ENCODE measurements at regions not wholly inside any gene's neighbourhood (a gene's known extent, or its start where the extent isn't known, plus 50 kb on each side); places are given as distances from the start of the nearest gene placed in this dataset.

- Histone ChIP-seq H3K4me1 (replicated peaks in 1 of 4; ENCODE audit: control insufficient read depth in 3 of 4, insufficient read depth in 4 of 4, low read length in 3 of 4) (no peaks in the 10 kb centered on the region), H3K23me2 (ENCODE audit: low read depth, low read length) (no peaks in the 10 kb centered on the region)
- CTCF ChIA-PET (ENCODE audit: partially characterized antibody) = no interaction called here
- no peak for TF ChIP-seq FOSL1 (IDR thresholded peaks at IDR 0.05; ENCODE audit: insufficient read depth, low read depth, low read length)
- TF ChIP-seq CREB1 (IDR thresholded peaks at IDR 0.05) = no peak
- TF ChIP-seq CEBPB (IDR thresholded peaks at IDR 0.05; ENCODE audit: low read depth, low read length) = no peak
- TF ChIP-seq SIRT6 (IDR thresholded peaks at IDR 0.05; ENCODE audit: low read length) = no peak
- TF ChIP-seq TCF12 (IDR thresholded peaks at IDR 0.05; ENCODE audit: low read depth, low read length) = no peak
- no peak for TF ChIP-seq TAF1 (IDR thresholded peaks at IDR 0.05; ENCODE audit: low read depth, low read length)
- TF ChIP-seq ZNF274 (IDR thresholded peaks at IDR 0.05; ENCODE audit: borderline replicate concordance, extremely low read depth, low read length) = no peak
- no peak for TF ChIP-seq MAX (IDR thresholded peaks at IDR 0.05)
- TF ChIP-seq CHD2 (IDR thresholded peaks at IDR 0.05; ENCODE audit: low read length) = no peak
- TF ChIP-seq RFX5 (IDR thresholded peaks at IDR 0.05; ENCODE audit: borderline replicate concordance, low read depth, low read length) = no peak
- no peak for TF ChIP-seq PHF8 (conservative IDR thresholded peaks at IDR 0.05; ENCODE audit: low read depth, low read length)
- TF ChIP-seq EP300 (IDR thresholded peaks at IDR 0.05; ENCODE audit: borderline replicate concordance in 1 of 2, low read depth in 2 of 2, low read length in 2 of 2) = no peak
- TF ChIP-seq RNF2 (IDR thresholded peaks at IDR 0.05; ENCODE audit: borderline replicate concordance, low read depth, low read length, missing control alignments, poor library complexity, severe bottlenecking) = no peak
- no peak for TF ChIP-seq EZH2 (IDR thresholded peaks at IDR 0.05; ENCODE audit: low read depth, low read length, severe bottlenecking)
- TF ChIP-seq SP4 (IDR thresholded peaks at IDR 0.05; ENCODE audit: low read length) = no peak
Measured at GRCh38 chr3:94291686-94292085, 228.8 kb downstream of the NSUN3 start.

More at GRCh38 chr3:94291686-94292085, 228.8 kb downstream of the NSUN3 start:
- Histone ChIP-seq H4K8ac (ENCODE audit: extremely low read depth, insufficient read depth, low read length) (no peak overlapping the region), H2BK120ac (replicated peaks; ENCODE audit: low read depth, low read length) (no peak overlapping the region), H3K9me3 (ENCODE audit: insufficient read depth in 2 of 2, low read depth in 1 of 2, low read length in 1 of 2) (no peaks in the 10 kb centered on the region), H3K14ac (ENCODE audit: insufficient read length) (no peak overlapping the region), H3K56ac (replicated peaks; ENCODE audit: insufficient read length, low read depth, low read length) (no peak overlapping the region), H3K27ac (ENCODE audit: low read depth, low read length) (no peak overlapping the region), H3K79me1 (ENCODE audit: low read depth, low read length) (no peaks in the 10 kb centered on the region), H3K23ac (ENCODE audit: insufficient read length) (no peak overlapping the region), H4K91ac (replicated peaks; ENCODE audit: insufficient read length, low read length) (no peak overlapping the region), H4K5ac (ENCODE audit: insufficient read length, low read depth, low read length) (no peak overlapping the region), H2BK12ac (ENCODE audit: low read depth, low read length) (no peak overlapping the region), H3K27me3 (replicated peaks in 1 of 4; ENCODE audit: control insufficient read depth in 3 of 4, extremely low read depth in 1 of 4, insufficient read depth in 3 of 4, low read length in 3 of 4) (no peaks in the 10 kb centered on the region), H3K9ac (replicated peaks in 1 of 4; ENCODE audit: extremely low read depth in 1 of 4, low read depth in 3 of 4, low read length in 3 of 4) (no peak overlapping the region), H2BK15ac (ENCODE audit: low read length) (no peak overlapping the region), H2AK5ac (ENCODE audit: low read depth, low read length) (no peak overlapping the region), H3K4me3 (ENCODE audit: extremely low read depth in 1 of 4, insufficient read depth in 2 of 4, low read depth in 3 of 4, low read length in 4 of 4) (no peak overlapping the region), H3K18ac (ENCODE audit: extremely low read depth, low read length) (no peak overlapping the region), H2BK5ac (ENCODE audit: low read depth, low read length) (no peak overlapping the region), H3K4ac (replicated peaks; ENCODE audit: insufficient read length, low read depth, low read length) (no peak overlapping the region), H2BK20ac (ENCODE audit: low read length) (no peak overlapping the region), H3K79me2 (ENCODE audit: control insufficient read depth in 1 of 2, insufficient read depth in 2 of 2, low read length in 2 of 2) (no peaks in the 10 kb centered on the region), H3K4me2 (ENCODE audit: insufficient read depth in 1 of 2, low read depth in 2 of 2, low read length in 2 of 2) (no peak overlapping the region), H2AFZ (ENCODE audit: low read length) (no peak overlapping the region), H3K36me3 (ENCODE audit: control insufficient read depth in 2 of 4, insufficient read depth in 4 of 4, low read length in 3 of 4) (no peaks in the 10 kb centered on the region), H4K20me1 (replicated peaks in 1 of 2; ENCODE audit: control insufficient read depth in 1 of 2, insufficient read depth in 2 of 2, low read length in 2 of 2) (no peaks in the 10 kb centered on the region)
- FAIRE-seq (no peak), DNase-seq (ENCODE audit: low read depth in 1 of 2, low spot score in 2 of 2) (no peak)
- POLR2A ChIA-PET (ENCODE audit: partially characterized antibody) = interaction anchor here (1.0 kb wide), 1 partner anchor 14 kb away, joined by 3 read pairs; no protein-coding TSS in a partner anchor
- 100% methylated on average over 2 of the region's 2 CpGs; no CpG with 5 or more reads in 1 of the 2 experiments for WGBS, 2 experiments (ENCODE audit: extremely low coverage in 1 of 2, insufficient coverage in 1 of 2, insufficient read length in 1 of 2, insufficient replicate concordance in 2 of 2, low coverage in 1 of 2, low lambda C conversion rate in 2 of 2, missing lambda C conversion rate in 1 of 2)

Measured in H1 (cell line).